Hepatocyte (in vitro differentiated cells): ENCODE measurements at regions not wholly inside any gene's neighbourhood (a gene's known extent, or its start where the extent isn't known, plus 50 kb on each side); places are given as distances from the start of the nearest gene placed in this dataset.

Source experiments
- DNase-seq: peaks from one replicate; pipeline ENCODE4 v3.0.0-alpha.2; 2016; ENCODE audit warnings: low spot score
- H2AFZ ChIP-seq: fragments of 200-600 bp; sonication (generic); 2 replicates; pipeline ENCODE4 v1.6.0; 2016; ENCODE audit warnings: antibody characterized with exemption, mild to moderate bottlenecking
- H3K27ac ChIP-seq: fragments of 200-600 bp; sonication (generic); 2 replicates; pipeline ENCODE4 v1.5.1; 2016; ENCODE audit warnings: mild to moderate bottlenecking
- H3K27me3 ChIP-seq: fragments of 200-600 bp; sonication (generic); 2 replicates; pipeline ENCODE4 v1.6.1; 2016
- H3K36me3 ChIP-seq: fragments of 200-600 bp; sonication (generic); replicated peaks from 2 replicates; pipeline ENCODE4 v1.5.1; 2016; ENCODE audit warnings: low read depth; ENCODE audit not compliant: insufficient read depth
- H3K4me1 ChIP-seq: fragments of 200-600 bp; sonication (generic); 2 replicates; pipeline ENCODE4 v1.5.1; 2016; ENCODE audit warnings: mild to moderate bottlenecking, moderate library complexity; ENCODE audit not compliant: insufficient read depth
- H3K4me2 ChIP-seq: fragments of 200-600 bp; sonication (generic); 2 replicates; pipeline ENCODE4 v1.6.0; 2016
- H3K4me3 ChIP-seq: fragments of 200-600 bp; sonication (generic); 2 replicates; pipeline ENCODE4 v1.5.1; 2016; ENCODE audit warnings: mild to moderate bottlenecking
- H3K79me2 ChIP-seq: fragments of 200-600 bp; sonication (generic); 2 replicates; pipeline ENCODE4 v1.6.0; 2017; ENCODE audit warnings: mild to moderate bottlenecking
- H3K9me2 ChIP-seq: fragments of 200-600 bp; sonication (generic); replicated peaks from 2 replicates; pipeline ENCODE4 v1.6.0; 2017; ENCODE audit warnings: mild to moderate bottlenecking; ENCODE audit not compliant: insufficient read depth
- H3K9me3 ChIP-seq: fragments of 200-600 bp; sonication (generic); 2 replicates; pipeline ENCODE4 v1.5.1; 2016; ENCODE audit warnings: low read depth, mild to moderate bottlenecking
- H4K20me1 ChIP-seq: fragments of 200-600 bp; sonication (generic); 2 replicates; pipeline ENCODE4 v1.6.0; 2016; ENCODE audit warnings: mild to moderate bottlenecking; ENCODE audit not compliant: insufficient read depth, poor library complexity, severe bottlenecking
- CTCF ChIP-seq: fragments of 200-600 bp; sonication (generic); IDR thresholded peaks from 2 replicates; pipeline ENCODE4 v1.5.1; 2016; ENCODE audit warnings: antibody characterized with exemption, mild to moderate bottlenecking; ENCODE audit not compliant: poor library complexity
- EZH2 ChIP-seq: fragments of 200-600 bp; sonication (generic); IDR thresholded peaks from 2 replicates; pipeline ENCODE4 v1.6.1; 2016; ENCODE audit warnings: antibody characterized with exemption, mild to moderate bottlenecking, borderline replicate concordance
- EZH2phosphoT487 ChIP-seq: fragments of 200-600 bp; sonication (generic); IDR thresholded peaks from one replicate; pipeline ENCODE4 v1.6.1; 2018; ENCODE audit warnings: antibody characterized with exemption, mild to moderate bottlenecking, low read depth, moderate library complexity; ENCODE audit not compliant: unreplicated experiment, severe bottlenecking
- WGBS: methylation state at CpG from one replicate; pipeline ENCODE4 v1.1.6; 2016; ENCODE audit warnings: low lambda C conversion rate; ENCODE audit errors: missing lambda C conversion rate; 5-methylcytosine and 5-hydroxymethylcytosine counted together

- TF ChIP-seq EZH2phosphoT487: no peak
- no peak for TF ChIP-seq CTCF
- TF ChIP-seq EZH2: no peak
- Histone ChIP-seq H3K4me2 (no peak overlapping the region), H3K4me1 (no peaks in the 10 kb centered on the region), H3K9me3 (no peaks in the 10 kb centered on the region), H3K79me2 (no peaks in the 10 kb centered on the region), H3K27me3 (no peaks in the 10 kb centered on the region), H4K20me1 (no peaks in the 10 kb centered on the region), H3K36me3 (no peaks in the 10 kb centered on the region), H2AFZ (no peak overlapping the region), H3K9me2 (no peaks in the 10 kb centered on the region), H3K27ac (no peak overlapping the region), H3K4me3 (no peak overlapping the region)
- DNase-seq: no peak
- WGBS: 95% methylated on average over 13 of the region's 13 CpGs
Measured at GRCh38 chr22:49705972-49706352, 121.7 kb downstream of the BRD1 start.

- Histone ChIP-seq H4K20me1 (no peaks in the 10 kb centered on the region), H3K4me3 (no peak overlapping the region), H3K4me1 (no peaks in the 10 kb centered on the region), H3K9me3 (no peaks in the 10 kb centered on the region), H3K27me3 (no peaks in the 10 kb centered on the region), H3K36me3 (no peaks in the 10 kb centered on the region), H3K79me2 (no peaks in the 10 kb centered on the region), H2AFZ (no peak overlapping the region), H3K27ac (no peak overlapping the region), H3K4me2 (no peak overlapping the region), H3K9me2 (no peaks in the 10 kb centered on the region)
- 76% methylated on average over 21 of the region's 22 CpGs for WGBS
- TF ChIP-seq CTCF (no peak), EZH2phosphoT487 (no peak), EZH2 (no peak)
- no peak for DNase-seq
Measured at GRCh38 chr22:49705216-49705971, 122.3 kb downstream of the BRD1 start.

GRCh38 chr22:49704345-49705215, 123.1 kb downstream of the BRD1 start:
- Histone ChIP-seq H2AFZ (no peak overlapping the region), H3K79me2 (no peaks in the 10 kb centered on the region)
- no peak for DNase-seq

More at GRCh38 chr22:49704345-49705215, 123.1 kb downstream of the BRD1 start:
- no peaks in the 10 kb centered on the region for H3K36me3 ChIP-seq
- 70% methylated on average over 35 of the region's 39 CpGs for WGBS
- H3K27me3 ChIP-seq: no peaks in the 10 kb centered on the region
- TF ChIP-seq EZH2 (no peak), EZH2phosphoT487 (no peak), CTCF (no peak)
- H3K9me3 ChIP-seq: no peaks in the 10 kb centered on the region
- H3K9me2 ChIP-seq: no peaks in the 10 kb centered on the region
- no peak overlapping the region for H3K27ac ChIP-seq
- no peaks in the 10 kb centered on the region for H4K20me1 ChIP-seq
- H3K4me2 ChIP-seq: no peak overlapping the region
- no peaks in the 10 kb centered on the region for H3K4me1 ChIP-seq
- no peak overlapping the region for H3K4me3 ChIP-seq
